BLaER1 (cell line): ENCODE measurements at regions not wholly inside any gene's neighbourhood (a gene's known extent, or its start where the extent isn't known, plus 50 kb on each side); places are given as distances from the start of the nearest gene placed in this dataset.
"Not testable (repeated sequence)": the region's sequence is repeated elsewhere in the genome, so short reads cannot be mapped to it uniquely, and the experiment has no call there.

ENCODE experiments used
- H3K27ac ChIP-seq: shearing (Covaris generic); formaldehyde crosslinking; 2 replicates; pipeline ENCODE4 v1.8.1; 2022
- H3K27me3 ChIP-seq: shearing (Covaris generic); formaldehyde crosslinking; 2 replicates; pipeline ENCODE4 v1.8.1; 2022
- H3K36me3 ChIP-seq: shearing (Covaris generic); formaldehyde crosslinking; 2 replicates; pipeline ENCODE4 v1.8.1; 2022
- H3K4me1 ChIP-seq: shearing (Covaris generic); formaldehyde crosslinking; 2 replicates; pipeline ENCODE4 v1.8.1; 2022
- H3K4me2 ChIP-seq: shearing (Covaris generic); formaldehyde crosslinking; 2 replicates; pipeline ENCODE4 v1.8.1; 2022
- H3K4me3 ChIP-seq: shearing (Covaris generic); formaldehyde crosslinking; 2 replicates; pipeline ENCODE4 v1.8.1; 2022
- H3K9ac ChIP-seq: shearing (Covaris generic); formaldehyde crosslinking; 2 replicates; pipeline ENCODE4 v1.8.1; 2022
- H3K9me3 ChIP-seq: shearing (Covaris generic); formaldehyde crosslinking; 2 replicates; pipeline ENCODE4 v1.8.1; 2022
- H4K20me1 ChIP-seq: shearing (Covaris generic); formaldehyde crosslinking; 2 replicates; pipeline ENCODE4 v1.8.1; 2022
- Cebpa-rat ChIP-seq: shearing (Covaris generic); IDR thresholded peaks from 2 replicates; pipeline ENCODE4 v1.8.1; 2022

GRCh38 chr10:120016906-120017305 lies 124.4 kb downstream of the SEC23IP start:
- Histone ChIP-seq H3K27ac (no peak overlapping the region), H3K4me1 (no peaks in the 10 kb centered on the region), H3K4me3 (no peak overlapping the region), H3K36me3 (no peaks in the 10 kb centered on the region), H3K9me3 (no peaks in the 10 kb centered on the region), H4K20me1 (no peaks in the 10 kb centered on the region), H3K27me3 (no peaks in the 10 kb centered on the region), H3K9ac (no peak overlapping the region), H3K4me2 (no peak overlapping the region)
- TF ChIP-seq Cebpa-rat, result no peak

- H3K9me3 ChIP-seq, result no peaks in the 10 kb centered on the region
- no peak overlapping the region for H3K4me3 ChIP-seq
- no peaks in the 10 kb centered on the region for H4K20me1 ChIP-seq
- H3K36me3 ChIP-seq, result no peaks in the 10 kb centered on the region
- no peaks in the 10 kb centered on the region for H3K4me1 ChIP-seq
- H3K4me2 ChIP-seq, result no peak overlapping the region
- H3K27ac ChIP-seq, result no peak overlapping the region
- no peak overlapping the region for H3K9ac ChIP-seq
- H3K27me3 ChIP-seq, result no peaks in the 10 kb centered on the region
- TF ChIP-seq Cebpa-rat, result no peak
These were observed 125.3 kb downstream of the SEC23IP start for GRCh38 chr10:120017733-120018417.

GRCh38 chr10:120018695-120019094 lies 126.2 kb downstream of the SEC23IP start:
- H3K27ac ChIP-seq, result no peak overlapping the region
- H3K4me2 ChIP-seq, result no peak overlapping the region
- no peaks in the 10 kb centered on the region for H3K36me3 ChIP-seq
- no peaks in the 10 kb centered on the region for H3K4me1 ChIP-seq
- no peaks in the 10 kb centered on the region for H3K27me3 ChIP-seq
- H4K20me1 ChIP-seq, result no peaks in the 10 kb centered on the region
- no peaks in the 10 kb centered on the region for H3K9me3 ChIP-seq
- H3K4me3 ChIP-seq, result no peak overlapping the region
- H3K9ac ChIP-seq, result no peak overlapping the region
- TF ChIP-seq Cebpa-rat, result no peak

GRCh38 chr10:120019568-120019967 lies 127.0 kb downstream of the SEC23IP start:
- Histone ChIP-seq H3K4me2 (no peak overlapping the region), H4K20me1 (no peaks in the 10 kb centered on the region), H3K27me3 (no peaks in the 10 kb centered on the region), H3K4me3 (no peak overlapping the region), H3K27ac (no peak overlapping the region), H3K4me1 (no peaks in the 10 kb centered on the region), H3K9me3 (no peaks in the 10 kb centered on the region), H3K36me3 (no peaks in the 10 kb centered on the region), H3K9ac (no peak overlapping the region)
- TF ChIP-seq Cebpa-rat, result no peak

- Histone ChIP-seq H3K36me3 (no peaks in the 10 kb centered on the region), H3K4me1 (no peaks in the 10 kb centered on the region), H3K9me3 (no peaks in the 10 kb centered on the region), H3K4me3 (no peak overlapping the region), H3K4me2 (no peak overlapping the region), H3K27me3 (no peaks in the 10 kb centered on the region), H4K20me1 (no peaks in the 10 kb centered on the region), H3K9ac (no peak overlapping the region), H3K27ac (no peak overlapping the region)
- TF ChIP-seq Cebpa-rat, result no peak
These were observed 129.8 kb downstream of the SEC23IP start for GRCh38 chr10:120022357-120022756.

GRCh38 chr10:120034236-120034635 lies 141.7 kb downstream of the SEC23IP start:
- Histone ChIP-seq H3K27me3 (no peaks in the 10 kb centered on the region), H3K4me1 (no peaks in the 10 kb centered on the region), H3K4me2 (no peak overlapping the region), H4K20me1 (no peaks in the 10 kb centered on the region), H3K4me3 (no peak overlapping the region), H3K9ac (no peak overlapping the region), H3K36me3 (no peaks in the 10 kb centered on the region), H3K27ac (no peak overlapping the region), H3K9me3 (no peaks in the 10 kb centered on the region)
- TF ChIP-seq Cebpa-rat, result no peak

GRCh38 chr10:120039046-120039445 lies 146.5 kb downstream of the SEC23IP start:
- no peaks in the 10 kb centered on the region for H4K20me1 ChIP-seq
- no peaks in the 10 kb centered on the region for H3K27me3 ChIP-seq
- no peak for TF ChIP-seq Cebpa-rat
- no peaks in the 10 kb centered on the region for H3K9me3 ChIP-seq
- no peak overlapping the region for H3K4me3 ChIP-seq
- H3K9ac ChIP-seq, result no peak overlapping the region
- no peak overlapping the region for H3K27ac ChIP-seq
- H3K4me1 ChIP-seq, result 0 out of 2 replicates have a peak, but pooled peaks cover 5% of the 10 kb centered on the region
- H3K36me3 ChIP-seq, result no peaks in the 10 kb centered on the region
- H3K4me2 ChIP-seq, result no peak overlapping the region

- no peak overlapping the region for H3K27ac ChIP-seq
- H3K9ac ChIP-seq, result no peak overlapping the region
- no peak overlapping the region for H3K4me2 ChIP-seq
- no peak overlapping the region for H3K4me3 ChIP-seq
- H3K27me3 ChIP-seq, result no peaks in the 10 kb centered on the region
- H4K20me1 ChIP-seq, result no peaks in the 10 kb centered on the region
- H3K4me1 ChIP-seq, result 0 out of 2 replicates have a peak, but pooled peaks cover 5% of the 10 kb centered on the region
- H3K9me3 ChIP-seq, result no peaks in the 10 kb centered on the region
- H3K36me3 ChIP-seq, result no peaks in the 10 kb centered on the region
- no peak for TF ChIP-seq Cebpa-rat
These were observed 147.3 kb downstream of the SEC23IP start for GRCh38 chr10:120039826-120040225.

GRCh38 chr10:120041807-120042559 lies 149.5 kb downstream of the SEC23IP start:
- no peak overlapping the region for H3K9ac ChIP-seq
- H3K27ac ChIP-seq, result no peak overlapping the region

GRCh38 chr10:120042705-120043104 lies 150.2 kb downstream of the SEC23IP start:
- no peaks in the 10 kb centered on the region for H3K27me3 ChIP-seq
- TF ChIP-seq Cebpa-rat, result no peak

More at GRCh38 chr10:120041807-120042559, 149.5 kb downstream of the SEC23IP start:
- no peaks in the 10 kb centered on the region for H3K27me3 ChIP-seq
- H3K4me2 ChIP-seq, result no peak overlapping the region
- H3K36me3 ChIP-seq, result no peaks in the 10 kb centered on the region
- H4K20me1 ChIP-seq, result no peaks in the 10 kb centered on the region
- H3K4me3 ChIP-seq, result no peak overlapping the region
- no peaks in the 10 kb centered on the region for H3K9me3 ChIP-seq
- TF ChIP-seq Cebpa-rat, result no peak
- 0 out of 2 replicates have a peak, but pooled peaks cover 5% of the 10 kb centered on the region for H3K4me1 ChIP-seq

GRCh38 chr10:120047373-120047772 lies 154.8 kb downstream of the SEC23IP start:
- not testable (repeated sequence) for H3K4me3 ChIP-seq, H3K9ac ChIP-seq, H3K27me3 ChIP-seq, H3K27ac ChIP-seq, H3K4me2 ChIP-seq, H4K20me1 ChIP-seq, H3K4me1 ChIP-seq, H3K36me3 ChIP-seq, H3K9me3 ChIP-seq

More at GRCh38 chr10:120042705-120043104, 150.2 kb downstream of the SEC23IP start:
- Histone ChIP-seq H3K4me1 (0 out of 2 replicates have a peak, but pooled peaks cover 5% of the 10 kb centered on the region), H3K27ac (no peak overlapping the region), H3K36me3 (no peaks in the 10 kb centered on the region), H3K4me3 (no peak overlapping the region), H4K20me1 (no peaks in the 10 kb centered on the region), H3K9ac (no peak overlapping the region), H3K9me3 (no peaks in the 10 kb centered on the region), H3K4me2 (no peak overlapping the region)
